Activated naive CD4-positive, alpha-beta T cell treated with anti-CD3 and anti-CD28 coated beads, Interleukin-2, amount 50 U/mL, for 16 hours (primary cell): ENCODE measurements at regions not wholly inside any gene's neighbourhood (a gene's known extent, or its start where the extent isn't known, plus 50 kb on each side); places are given as distances from the start of the nearest gene placed in this dataset.

Experiments
- DNase-seq: peaks from one replicate; pipeline ENCODE4 v3.0.0-alpha.2; 2020

DNA sequence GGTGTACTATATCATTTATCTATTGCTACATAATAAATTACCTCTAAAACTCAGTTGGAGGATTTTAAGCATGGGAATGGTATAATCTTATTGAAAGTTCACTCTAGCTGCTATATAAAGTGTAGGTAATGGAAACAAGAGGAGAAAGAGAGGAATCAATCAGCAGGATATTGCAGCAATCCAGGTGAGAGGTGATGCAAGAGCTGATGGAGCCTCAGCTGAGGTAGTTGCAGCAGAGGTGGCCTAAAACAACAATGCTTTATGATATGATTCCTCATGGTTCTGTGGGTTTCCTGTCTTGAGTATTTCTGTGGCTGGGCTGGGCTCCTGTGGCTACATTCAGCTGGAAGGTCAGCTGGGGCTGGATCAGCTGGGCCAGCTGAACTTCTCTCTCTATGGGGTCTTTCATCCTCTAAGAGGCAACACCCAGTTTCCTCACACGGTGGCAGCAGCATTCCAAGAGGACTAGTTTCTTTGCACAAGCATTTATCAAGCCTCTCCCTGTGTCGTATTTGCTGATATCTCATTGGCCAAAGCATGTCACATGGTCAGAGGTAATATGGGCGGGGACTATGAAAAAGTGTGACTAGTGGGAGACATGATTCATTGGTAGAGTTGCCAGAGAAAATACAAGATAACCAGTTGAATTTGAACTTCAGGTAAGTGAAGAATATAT, 135.4 kb upstream of the LARGE1 start:
- no peak for DNase-seq

DNA sequence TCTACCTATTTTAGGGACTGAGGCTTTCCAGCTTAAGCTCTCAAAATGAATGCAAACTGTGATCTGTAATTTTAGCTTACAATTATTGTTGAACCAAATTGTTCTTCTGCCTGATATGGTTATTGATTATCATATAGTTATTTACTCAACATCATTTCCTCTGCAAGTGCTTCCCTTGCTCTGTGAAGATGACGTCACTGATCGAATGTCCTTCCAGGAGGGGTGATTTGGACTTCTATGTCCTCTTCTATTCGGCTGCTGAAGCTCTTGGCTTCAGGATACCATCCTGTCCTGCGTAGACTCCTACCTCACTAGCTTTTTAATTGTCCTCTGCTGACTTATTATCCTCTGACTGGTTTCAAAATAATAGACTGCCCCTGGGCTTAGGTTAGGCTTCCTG, 137.4 kb upstream of the LARGE1 start:
- DNase-seq, result no peak

- DNase-seq, result no peak
These were observed 144.4 kb upstream of the LARGE1 start for GRCh38 chr22:34064696-34065095.

GRCh38 chr22:34067031-34067430, 146.8 kb upstream of the LARGE1 start:
- DNase-seq, result no peak

- no peak for DNase-seq
These were observed 147.7 kb upstream of the LARGE1 start for GRCh38 chr22:34068001-34068400.

- no peak for DNase-seq
These were observed 149.8 kb upstream of the LARGE1 start for GRCh38 chr22:34070051-34070450.

- DNase-seq, result no peak
These were observed 150.3 kb upstream of the LARGE1 start for GRCh38 chr22:34070531-34070930.

GRCh38 chr22:34072585-34072984, 152.3 kb upstream of the LARGE1 start:
- DNase-seq, result no peak

DNA sequence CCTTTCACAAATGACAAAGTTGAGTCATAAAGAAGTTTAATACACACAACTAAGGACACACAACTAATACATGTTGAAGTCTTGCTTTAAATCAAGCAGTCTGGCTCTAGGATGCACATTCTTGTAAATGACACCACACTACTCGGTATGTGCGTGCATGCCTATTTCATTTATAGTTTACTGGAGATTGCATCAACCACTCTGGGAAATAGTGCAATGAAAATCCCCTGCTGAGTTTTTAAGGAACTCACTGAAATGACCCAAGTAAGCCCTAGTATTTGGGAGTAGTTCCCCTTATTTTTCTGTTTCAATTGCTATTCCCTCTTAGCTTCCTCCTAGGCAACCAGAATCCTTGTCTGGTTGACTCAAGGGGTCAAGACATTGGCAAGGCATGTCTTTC, 160.2 kb upstream of the LARGE1 start:
- no peak for DNase-seq

GRCh38 chr22:34096770-34097169, 176.5 kb upstream of the LARGE1 start:
- DNase-seq, result no peak

DNA sequence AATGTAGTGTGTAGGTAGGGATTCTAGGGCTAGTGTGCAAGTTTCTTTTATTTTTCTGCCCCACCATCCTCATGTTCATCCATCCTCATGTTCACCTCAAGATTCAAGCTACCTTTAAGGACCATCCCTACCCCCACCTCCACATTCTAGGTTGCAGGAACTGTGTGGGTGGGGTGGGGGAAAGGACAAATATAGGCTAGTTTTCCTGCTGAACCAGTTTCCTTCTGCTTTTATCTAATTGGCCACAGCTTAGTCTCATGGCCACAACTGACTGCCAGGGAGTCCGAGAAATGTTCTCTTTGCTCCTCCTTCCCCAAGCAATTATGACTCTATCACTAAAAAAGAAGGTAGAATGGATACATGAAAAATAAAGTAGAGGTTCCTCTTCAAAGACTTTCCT, 179.0 kb upstream of the LARGE1 start:
- no peak for DNase-seq

DNA sequence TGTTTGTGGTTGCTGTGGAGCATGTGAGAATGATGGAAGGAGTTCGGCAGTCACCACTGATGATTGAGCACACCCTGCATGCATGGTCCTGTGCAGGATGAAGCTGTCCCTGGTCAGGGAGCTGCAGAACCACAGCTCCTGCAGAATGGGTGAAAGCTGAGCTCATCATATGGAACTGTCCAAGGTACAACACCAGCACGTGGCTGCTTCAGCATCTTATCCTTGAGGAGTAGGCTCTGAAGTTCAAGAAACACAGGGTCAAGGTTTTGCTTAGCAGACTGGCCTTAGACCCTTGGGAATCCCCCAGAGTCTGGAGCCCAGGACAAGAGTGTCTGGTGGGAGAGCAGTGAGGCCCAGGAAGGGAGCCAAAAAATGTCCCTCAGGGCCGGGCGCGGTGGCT, 182.4 kb upstream of the LARGE1 start:
- DNase-seq, result no peak

GRCh38 chr22:34105461-34106062, 185.3 kb upstream of the LARGE1 start:
- peak; percentile 11 for DNase-seq

GRCh38 chr22:34108168-34108567, 187.9 kb upstream of the LARGE1 start:
- DNase-seq, result no peak

DNA sequence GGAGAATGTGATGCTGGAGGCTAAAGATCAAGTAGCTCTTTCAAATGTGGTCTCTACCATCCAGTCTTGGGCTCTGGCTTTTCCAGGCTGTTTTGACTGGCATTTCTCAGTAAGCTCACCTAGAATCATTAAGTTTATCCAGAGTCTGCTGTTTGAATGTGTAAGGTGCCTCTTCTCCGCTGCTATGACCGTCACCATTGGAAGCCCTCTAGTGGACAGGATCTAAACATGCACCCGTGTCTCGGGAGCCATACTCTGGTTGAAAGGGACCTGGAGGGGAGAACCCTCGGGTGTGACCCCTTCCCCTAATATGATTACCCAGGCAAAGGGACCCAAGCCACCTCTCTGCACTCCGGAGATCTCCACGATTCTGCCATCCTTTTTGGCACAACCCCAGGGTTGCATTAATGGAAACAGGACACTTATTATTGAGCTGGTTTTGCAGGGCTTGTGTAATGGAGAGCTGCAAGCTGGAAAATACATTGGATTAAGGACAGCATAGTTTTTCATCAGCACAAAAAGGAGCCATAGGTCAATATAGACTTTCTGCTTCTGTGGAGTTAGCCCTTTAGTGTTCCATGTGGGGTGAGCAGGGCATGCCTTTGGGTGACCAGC, 191.0 kb upstream of the LARGE1 start:
- no peak for DNase-seq

- no peak for DNase-seq
These were observed 193.1 kb upstream of the LARGE1 start for GRCh38 chr22:34113381-34113780.

DNA sequence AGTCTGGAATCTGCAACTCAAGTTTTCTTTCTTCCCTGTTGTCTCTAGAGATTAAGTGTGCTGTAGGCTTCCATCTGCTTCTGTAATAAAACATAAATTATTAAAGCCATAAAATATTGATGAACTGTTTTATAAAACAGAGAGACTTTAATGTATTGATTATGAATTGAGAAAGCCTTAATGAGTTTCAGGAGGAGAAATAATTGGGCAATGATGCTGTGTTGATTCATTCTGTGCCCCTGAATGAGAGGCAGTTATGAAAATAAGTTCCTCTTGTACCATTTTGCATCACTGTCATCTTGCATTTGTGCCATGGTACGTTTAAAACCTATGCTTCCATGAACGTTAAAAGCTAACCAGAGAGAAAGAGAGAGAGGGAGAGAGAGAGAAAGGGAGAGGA, 194.1 kb upstream of the LARGE1 start:
- DNase-seq, result no peak

DNA sequence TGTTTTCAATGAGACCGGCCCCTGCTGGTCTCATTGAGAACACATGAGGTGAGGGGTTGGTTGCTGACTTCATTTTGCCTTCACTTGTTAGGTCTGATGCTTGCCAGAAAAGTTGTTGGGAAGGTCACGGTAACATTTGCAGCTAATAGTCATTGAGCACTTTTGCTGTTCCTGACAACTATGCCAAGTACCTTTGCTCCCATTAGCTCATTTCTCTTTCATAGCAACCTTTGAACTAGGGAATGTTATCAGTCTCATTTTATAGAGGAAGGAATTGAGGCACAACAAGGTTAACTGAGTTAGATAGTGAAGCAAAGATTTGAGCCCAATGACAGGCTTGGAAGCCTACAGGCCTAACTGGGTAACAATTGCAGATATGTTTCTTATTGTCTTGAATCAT, 195.4 kb upstream of the LARGE1 start:
- no peak for DNase-seq

- no peak for DNase-seq
These were observed 195.8 kb upstream of the LARGE1 start for GRCh38 chr22:34116126-34116525.

DNA sequence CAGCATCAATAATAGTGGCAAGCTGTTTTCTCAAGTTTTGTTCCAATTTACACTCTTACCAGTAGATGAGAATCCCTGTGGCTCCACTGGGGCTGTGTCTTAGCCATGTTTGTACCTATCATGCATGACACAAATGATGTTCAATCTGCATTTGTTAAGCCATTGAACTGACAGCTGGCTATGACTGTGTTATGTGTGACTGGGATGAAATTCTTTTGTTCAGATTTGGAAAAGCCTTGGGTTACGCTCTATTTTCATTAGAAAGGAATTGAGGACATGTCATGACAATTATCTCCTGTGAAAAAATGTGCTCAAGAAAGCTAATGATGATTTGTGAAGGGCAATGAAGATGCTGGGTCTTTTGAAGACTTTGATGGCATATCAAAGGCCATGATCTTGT, 201.8 kb upstream of the LARGE1 start:
- no peak for DNase-seq

DNA sequence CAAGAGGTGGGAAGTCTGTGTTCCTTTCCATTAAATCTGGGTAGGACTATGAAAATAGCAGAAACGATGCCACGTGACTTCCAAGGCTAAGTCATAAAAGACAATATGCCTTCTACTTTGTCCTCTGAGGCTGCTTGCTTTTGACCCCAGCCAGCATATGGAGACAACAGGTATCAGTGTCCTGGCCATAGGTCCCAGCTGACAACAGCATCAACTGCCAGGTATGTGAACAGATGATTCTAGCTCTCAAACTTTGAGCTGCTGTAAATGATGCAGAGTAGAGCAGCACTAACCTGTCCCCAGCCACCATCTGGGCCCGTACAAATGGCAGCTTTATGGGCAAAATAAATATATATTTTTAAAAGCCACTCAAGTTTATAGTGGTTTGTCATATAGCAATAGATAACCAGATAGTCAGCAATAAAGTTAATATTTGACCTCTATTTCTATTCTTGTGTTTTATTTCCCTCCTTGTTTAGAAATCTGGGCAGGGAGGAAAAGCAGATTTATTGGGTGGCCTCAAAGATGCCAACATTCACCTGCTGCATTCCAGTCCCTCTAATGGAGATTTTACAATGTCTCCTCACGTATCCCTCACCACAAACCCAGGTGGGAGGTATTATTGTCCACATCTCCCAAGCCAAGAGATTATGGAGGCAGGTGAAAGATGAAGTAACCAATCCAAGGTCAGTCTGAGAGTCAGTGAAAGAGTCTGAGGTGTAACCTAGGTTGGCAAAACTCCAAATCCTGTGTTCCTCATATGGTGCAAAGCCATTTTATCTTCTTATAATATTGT, 209.6 kb upstream of the LARGE1 start:
- no peak for DNase-seq

GRCh38 chr22:34135749-34136148, 215.5 kb upstream of the LARGE1 start:
- DNase-seq, result no peak

GRCh38 chr22:34150023-34150422, 229.7 kb upstream of the LARGE1 start:
- DNase-seq, result no peak

DNA sequence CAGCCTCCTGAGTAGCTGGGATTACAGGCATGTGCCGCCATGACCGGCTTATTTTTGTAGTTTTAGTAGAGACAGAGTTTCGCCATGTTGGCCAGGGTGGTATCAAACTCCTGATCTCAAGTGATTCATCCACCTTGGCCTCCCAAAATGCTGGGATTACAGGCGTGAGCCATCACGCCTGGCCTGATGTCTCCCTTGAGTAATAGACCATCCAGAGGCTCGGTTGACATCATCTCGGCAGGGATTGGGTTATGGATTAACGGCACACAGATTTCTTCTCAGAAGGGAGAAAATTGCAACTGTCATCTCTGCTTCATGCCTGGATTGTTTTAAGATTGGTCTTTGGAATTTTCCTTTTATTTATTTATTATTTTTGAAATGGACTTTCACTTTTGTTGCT, 239.2 kb upstream of the LARGE1 start:
- DNase-seq, result no peak
